OCI-LY3 (cell line): ENCODE measurements at regions not wholly inside any gene's neighbourhood (a gene's known extent, or its start where the extent isn't known, plus 50 kb on each side); places are given as distances from the start of the nearest gene placed in this dataset.

Experiments
- H2AFZ ChIP-seq: fragments of 200-600, 300-600 bp; shearing (Covaris generic); 2 replicates; pipeline ENCODE4 v1.6.0; 2014; ENCODE audit warnings: antibody characterized with exemption, low read depth, low read length
- H3K27ac ChIP-seq: fragments of 200-600, 300-600 bp; sonication (generic); 2 replicates; pipeline ENCODE4 v1.5.1; 2014; ENCODE audit warnings: mild to moderate bottlenecking, low read length, moderate library complexity, mixed read lengths
- H3K27me3 ChIP-seq: fragments of 200-600, 300-600 bp; sonication (generic); 2 replicates; pipeline ENCODE4 v1.6.1; 2014; ENCODE audit warnings: low read depth, low read length, mixed read lengths
- H3K36me3 ChIP-seq: fragments of 200-600, 300-600 bp; sonication (generic); replicated peaks from 2 replicates; pipeline ENCODE3; 2014; ENCODE audit warnings: low read depth, low read length, mixed read lengths
- H3K4me1 ChIP-seq: fragments of 300-600, 200-600 bp; sonication (generic); 2 replicates; pipeline ENCODE4 v1.6.1; 2014; ENCODE audit warnings: low read length, mixed read lengths
- H3K4me2 ChIP-seq: fragments of 200-600, 300-600 bp; sonication (generic); 2 replicates; pipeline ENCODE4 v1.6.1; 2014; ENCODE audit warnings: low read length, mixed read lengths
- H3K4me3 ChIP-seq: fragments of 300-600, 200-600 bp; sonication (generic); 2 replicates; pipeline ENCODE4 v1.5.1; 2014; ENCODE audit warnings: antibody characterized with exemption, mild to moderate bottlenecking, low read length, moderate library complexity
- H3K79me2 ChIP-seq: fragments of 300-600, 200-600 bp; shearing (Covaris generic); 2 replicates; pipeline ENCODE4 v1.6.1; 2014; ENCODE audit warnings: mild to moderate bottlenecking, low read length, mixed read lengths
- H3K9ac ChIP-seq: fragments of 300-600, 200-600 bp; shearing (Covaris generic); 2 replicates; pipeline ENCODE4 v1.6.0; 2014; ENCODE audit warnings: mild to moderate bottlenecking, low read length, moderate library complexity
- H3K9me3 ChIP-seq: fragments of 200-600, 300-600 bp; shearing (Covaris generic); 2 replicates; pipeline ENCODE4 v1.6.1; 2014; ENCODE audit warnings: low read length, mixed read lengths; ENCODE audit not compliant: insufficient read depth
- H4K20me1 ChIP-seq: fragments of 200-600, 300-600 bp; sonication (generic); 2 replicates; pipeline ENCODE4 v1.6.1; 2016; ENCODE audit warnings: low read length, mixed read lengths; ENCODE audit not compliant: insufficient read depth
- CTCF ChIP-seq: fragments of 200-600, 300-600 bp; sonication (generic); IDR thresholded peaks from 2 replicates; pipeline ENCODE4 v1.5.1; 2014; ENCODE audit warnings: antibody characterized with exemption, low read length, low read depth
- EZH2phosphoT487 ChIP-seq: fragments of 200-600 bp; shearing (Covaris generic); IDR thresholded peaks from 2 replicates; pipeline ENCODE4 v1.6.1; 2018; ENCODE audit warnings: antibody characterized with exemption, mixed run types, low read depth

DNA sequence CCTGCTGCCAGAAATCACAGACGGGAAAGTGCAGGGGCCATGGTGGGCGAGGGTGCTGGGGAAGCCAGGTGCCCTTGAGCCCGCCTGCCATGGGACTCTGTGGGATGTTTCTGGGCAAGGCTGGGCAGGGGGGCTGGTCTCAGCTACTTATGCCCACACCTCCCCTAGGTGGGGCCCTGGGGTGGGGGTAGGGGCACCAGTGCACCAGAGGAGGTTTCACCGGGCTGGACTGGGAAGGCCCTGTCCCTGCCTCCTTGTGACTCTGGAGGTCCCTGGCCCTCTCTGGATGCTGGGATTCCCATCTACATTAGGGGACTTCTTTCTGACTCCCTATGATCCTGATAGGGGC, 75.2 kb upstream of the WNT11 start:
- H3K4me1 ChIP-seq = no peaks in the 10 kb centered on the region
- no peak overlapping the region for H3K4me3 ChIP-seq
- no peaks in the 10 kb centered on the region for H4K20me1 ChIP-seq
- no peak overlapping the region for H2AFZ ChIP-seq
- H3K4me2 ChIP-seq = no peak overlapping the region
- no peaks in the 10 kb centered on the region for H3K9me3 ChIP-seq
- H3K9ac ChIP-seq = no peak overlapping the region
- no peaks in the 10 kb centered on the region for H3K36me3 ChIP-seq
- H3K79me2 ChIP-seq = no peaks in the 10 kb centered on the region
- H3K27ac ChIP-seq = no peak overlapping the region
- peaks cover 15% of the 10 kb centered on the region for H3K27me3 ChIP-seq
- TF ChIP-seq CTCF (no peak), EZH2phosphoT487 (no peak)

DNA sequence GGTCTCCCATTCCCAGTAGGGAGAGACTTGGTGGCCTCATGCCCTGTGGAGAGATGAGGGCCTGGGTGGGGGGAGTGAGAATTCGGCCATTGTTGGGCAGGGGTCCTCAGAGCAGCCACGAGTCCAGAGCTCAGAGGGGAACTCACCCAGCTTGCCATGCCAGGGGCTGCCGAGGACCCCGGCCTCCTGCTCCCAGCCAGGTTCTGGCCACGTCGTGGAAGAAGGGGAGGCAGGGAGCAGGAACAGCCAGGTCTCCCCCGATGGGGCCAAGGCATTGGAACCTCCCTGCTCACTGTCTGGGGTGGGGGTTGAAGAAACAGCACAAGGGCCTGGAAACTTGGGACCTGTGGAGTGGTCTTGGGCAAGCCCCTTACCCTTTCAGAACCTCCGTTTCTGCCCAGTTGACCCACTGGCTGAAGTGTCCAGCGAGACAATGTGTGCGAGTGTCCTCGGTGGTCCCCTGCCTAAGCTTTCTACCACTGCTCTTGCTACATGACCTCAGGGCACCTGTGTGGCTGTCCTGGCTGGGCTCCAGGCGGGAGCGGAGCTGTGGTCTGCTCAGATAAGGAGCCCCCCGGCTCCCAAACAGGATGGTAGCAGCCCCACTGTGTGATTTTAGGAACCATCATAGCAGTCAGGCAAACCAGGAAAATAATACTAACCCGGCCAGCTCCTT, 74.7 kb upstream of the WNT11 start:
- Histone ChIP-seq H3K4me3 (no peak overlapping the region), H3K27me3 (peaks cover 15% of the 10 kb centered on the region), H3K79me2 (no peaks in the 10 kb centered on the region), H3K4me2 (no peak overlapping the region), H3K9ac (no peak overlapping the region), H3K27ac (no peak overlapping the region), H3K4me1 (no peaks in the 10 kb centered on the region), H3K36me3 (no peaks in the 10 kb centered on the region), H4K20me1 (no peaks in the 10 kb centered on the region), H3K9me3 (no peaks in the 10 kb centered on the region), H2AFZ (no peak overlapping the region)
- TF ChIP-seq EZH2phosphoT487 (no peak), CTCF (no peak)

DNA sequence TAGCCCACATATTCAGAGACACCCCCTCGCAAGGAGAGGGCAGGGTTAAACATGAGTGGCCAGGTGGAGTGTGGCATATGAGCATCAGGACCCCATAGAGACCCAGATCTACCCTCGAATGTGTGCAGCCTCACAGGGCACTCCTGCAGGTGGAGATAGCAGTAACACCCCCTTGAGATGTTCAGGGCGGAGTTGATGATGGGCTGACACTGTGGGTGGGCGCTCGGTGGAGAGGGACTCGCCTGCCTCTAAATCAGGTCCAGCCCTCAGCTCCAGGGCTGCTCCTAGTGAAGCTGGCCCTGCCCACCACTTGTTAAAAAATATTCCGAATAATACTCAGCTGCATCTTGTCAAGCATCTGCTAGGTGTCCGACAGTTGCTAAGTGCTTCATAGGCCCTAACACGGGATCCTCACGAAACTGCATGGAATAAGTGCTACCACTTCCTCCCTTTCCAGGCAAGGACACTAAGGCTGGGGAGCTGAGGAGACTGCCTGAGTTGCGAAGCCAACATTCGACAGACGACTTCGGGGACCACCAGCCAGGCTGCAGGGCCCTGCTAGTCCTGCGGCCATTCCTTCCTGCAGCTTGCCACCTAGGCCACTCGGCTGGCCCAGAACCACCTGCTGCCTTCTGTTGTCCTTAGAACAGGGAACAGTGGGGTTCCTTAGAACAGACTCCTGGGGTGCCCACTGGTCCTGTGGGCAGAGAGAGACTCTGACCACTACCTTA, 74.0 kb upstream of the WNT11 start:
- Histone ChIP-seq H3K27me3 (peaks cover 15% of the 10 kb centered on the region), H3K4me3 (no peak overlapping the region), H3K9ac (no peak overlapping the region), H3K79me2 (no peaks in the 10 kb centered on the region), H3K27ac (no peak overlapping the region), H3K4me2 (no peak overlapping the region), H3K36me3 (no peaks in the 10 kb centered on the region), H4K20me1 (no peaks in the 10 kb centered on the region), H2AFZ (no peak overlapping the region), H3K9me3 (no peaks in the 10 kb centered on the region), H3K4me1 (no peaks in the 10 kb centered on the region)
- TF ChIP-seq EZH2phosphoT487 = no peak
- TF ChIP-seq CTCF = no peak

- H3K4me1 ChIP-seq = no peaks in the 10 kb centered on the region
- no peaks in the 10 kb centered on the region for H3K36me3 ChIP-seq
- no peak for TF ChIP-seq EZH2phosphoT487
- TF ChIP-seq CTCF = no peak
- H2AFZ ChIP-seq = no peak overlapping the region
- no peak overlapping the region for H3K27ac ChIP-seq
- H3K79me2 ChIP-seq = no peaks in the 10 kb centered on the region
- H3K9me3 ChIP-seq = no peaks in the 10 kb centered on the region
- no peaks in the 10 kb centered on the region for H4K20me1 ChIP-seq
- peaks cover 21% of the 10 kb centered on the region for H3K27me3 ChIP-seq
- H3K4me3 ChIP-seq = no peak overlapping the region
- H3K9ac ChIP-seq = no peak overlapping the region
- no peak overlapping the region for H3K4me2 ChIP-seq
Observed at GRCh38 chr11:76279646-76280045, 73.3 kb upstream of the WNT11 start.
